MG63 (cell line): ENCODE measurements at regions not wholly inside any gene's neighbourhood (a gene's known extent, or its start where the extent isn't known, plus 50 kb on each side); places are given as distances from the start of the nearest gene placed in this dataset.
"Not testable (repeated sequence)": the region's sequence is repeated elsewhere in the genome, so short reads cannot be mapped to it uniquely, and the experiment has no call there.

Experiments used
- DNase-seq: peaks from one replicate; pipeline ENCODE4 v3.0.0-alpha.2; 2020
- H3K27me3 ChIP-seq: fragments of 250-450 bp; sonication (Bioruptor Pico); 2 replicates; pipeline ENCODE4 v1.5.1; 2020; ENCODE audit warnings: mild to moderate bottlenecking, moderate library complexity
- H3K36me3 ChIP-seq: fragments of 250-450 bp; sonication (Bioruptor Pico); 2 replicates; pipeline ENCODE4 v1.5.1; 2020; ENCODE audit warnings: mild to moderate bottlenecking, moderate library complexity
- H3K4me3 ChIP-seq: fragments of 250-450 bp; sonication (Bioruptor Pico); 2 replicates; pipeline ENCODE4 v1.5.1; 2020; ENCODE audit warnings: mild to moderate bottlenecking, moderate library complexity
- H3K9me3 ChIP-seq: fragments of 250-450 bp; sonication (Bioruptor Pico); 2 replicates; pipeline ENCODE4 v1.5.1; 2020; ENCODE audit warnings: mild to moderate bottlenecking, moderate library complexity

DNA sequence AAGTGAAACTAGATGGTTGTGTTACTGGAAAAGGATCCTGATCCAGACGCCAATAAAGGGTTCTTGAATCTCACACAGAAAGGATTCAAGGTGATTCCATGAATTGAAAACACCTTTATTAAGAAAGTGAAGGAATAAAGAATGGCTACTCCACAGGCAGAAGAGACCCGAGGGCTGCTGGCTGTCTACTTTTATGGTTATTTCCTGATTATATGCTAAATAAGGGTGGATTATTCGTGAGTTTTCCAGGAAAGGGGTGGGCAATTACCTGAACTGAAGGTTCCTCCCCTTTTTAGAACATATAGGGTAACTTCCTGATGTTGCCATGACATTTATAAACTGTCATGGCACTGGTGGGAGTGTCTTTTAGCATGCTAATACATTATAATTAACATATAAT lies 50.9 kb upstream of the WARS2 start:
- no peaks in the 10 kb centered on the region; the same call in 1 of the 2 replicates for H3K36me3 ChIP-seq
- H3K4me3 ChIP-seq, result no peak overlapping the region
- DNase-seq, result no peak
- peaks cover 6% of the 10 kb centered on the region; the same call in 1 of the 2 replicates for H3K9me3 ChIP-seq
- H3K27me3 ChIP-seq, result no peaks in the 10 kb centered on the region

DNA sequence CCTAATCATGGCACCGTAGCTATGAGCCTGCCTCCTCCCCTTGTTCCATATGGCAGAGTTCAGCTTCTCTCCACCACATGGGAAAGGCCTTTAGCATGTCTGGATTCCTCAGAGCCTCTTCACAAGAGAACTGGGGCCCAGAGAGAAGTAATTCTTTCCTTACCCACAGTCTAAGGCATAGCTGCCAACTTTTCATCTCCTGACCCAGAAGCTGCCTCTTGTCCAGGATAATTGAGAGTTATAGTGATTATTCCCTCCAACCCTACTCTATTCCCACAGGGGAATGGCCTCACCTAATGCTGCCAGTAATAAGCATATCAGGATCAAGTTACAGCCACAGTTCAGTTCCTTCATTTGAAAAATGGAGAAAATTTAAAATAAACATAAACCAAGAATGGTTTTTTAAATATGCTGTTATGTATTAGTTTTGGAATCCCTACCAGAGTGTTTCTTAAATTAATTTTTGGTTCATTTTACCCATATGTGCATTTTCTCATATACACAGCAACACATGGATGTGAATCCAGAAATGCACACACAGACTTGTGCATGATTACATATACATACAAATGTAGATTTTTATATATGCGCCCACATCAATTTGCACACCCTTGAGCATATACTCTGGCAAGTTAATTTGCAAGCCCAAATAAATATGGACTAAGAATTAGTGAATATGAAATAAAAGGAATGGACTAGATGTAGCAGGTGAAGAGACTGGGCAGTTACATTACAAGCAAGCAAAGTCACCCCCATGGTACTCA lies 63.9 kb upstream of the WARS2 start:
- H3K9me3 ChIP-seq, result peaks cover 2% of the 10 kb centered on the region; the same call in 1 of the 2 replicates
- H3K27me3 ChIP-seq, result no peaks in the 10 kb centered on the region
- H3K4me3 ChIP-seq, result no peak overlapping the region
- no peak for DNase-seq
- no peaks in the 10 kb centered on the region; the same call in 1 of the 2 replicates for H3K36me3 ChIP-seq

DNA sequence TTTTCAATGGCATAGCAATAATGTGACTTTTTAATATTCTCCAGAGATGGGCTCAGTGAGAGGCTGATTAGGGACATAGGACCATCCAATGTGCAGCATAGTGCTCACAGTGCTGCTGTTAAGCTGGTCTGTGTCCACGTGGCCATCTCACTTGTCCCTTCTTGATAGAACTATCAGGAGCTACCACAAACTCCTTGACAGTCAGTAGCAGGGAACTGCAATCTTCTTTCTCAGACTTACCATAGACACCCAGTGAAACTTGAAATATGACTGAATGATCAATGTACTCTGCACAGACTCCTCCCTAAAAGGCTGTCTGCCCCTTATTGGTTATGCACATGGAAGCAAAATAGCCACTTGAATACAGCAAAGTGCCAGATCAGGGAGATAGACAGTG lies 64.5 kb upstream of the WARS2 start:
- H3K36me3 ChIP-seq, result no peaks in the 10 kb centered on the region; the same call in 1 of the 2 replicates
- H3K27me3 ChIP-seq, result no peaks in the 10 kb centered on the region
- H3K4me3 ChIP-seq, result no peak overlapping the region
- no peak for DNase-seq
- H3K9me3 ChIP-seq, result peaks cover 2% of the 10 kb centered on the region; the same call in 1 of the 2 replicates

DNA sequence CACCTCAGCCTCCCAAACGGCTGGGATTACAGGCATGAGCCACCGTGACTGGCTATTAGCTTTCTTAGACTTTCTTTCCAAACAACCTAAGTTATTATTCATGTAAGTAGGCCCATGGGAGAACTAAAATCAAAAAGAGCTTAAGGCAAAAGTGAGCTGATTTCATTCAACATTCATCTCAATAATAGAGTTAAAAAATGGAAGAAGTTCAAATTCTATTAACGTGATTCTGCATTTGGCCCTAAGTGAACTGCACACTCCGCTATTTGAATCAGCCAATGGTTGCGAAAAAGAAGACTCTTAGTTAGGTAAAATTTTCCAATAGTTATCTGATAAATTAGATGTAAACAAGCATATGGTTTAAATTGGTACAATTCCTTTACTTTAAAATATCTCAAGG lies 68.6 kb upstream of the WARS2 start:
- no peak overlapping the region for H3K4me3 ChIP-seq
- H3K36me3 ChIP-seq, result no peaks in the 10 kb centered on the region
- no peaks in the 10 kb centered on the region for H3K27me3 ChIP-seq
- H3K9me3 ChIP-seq, result no peaks in the 10 kb centered on the region
- no peak for DNase-seq

DNA sequence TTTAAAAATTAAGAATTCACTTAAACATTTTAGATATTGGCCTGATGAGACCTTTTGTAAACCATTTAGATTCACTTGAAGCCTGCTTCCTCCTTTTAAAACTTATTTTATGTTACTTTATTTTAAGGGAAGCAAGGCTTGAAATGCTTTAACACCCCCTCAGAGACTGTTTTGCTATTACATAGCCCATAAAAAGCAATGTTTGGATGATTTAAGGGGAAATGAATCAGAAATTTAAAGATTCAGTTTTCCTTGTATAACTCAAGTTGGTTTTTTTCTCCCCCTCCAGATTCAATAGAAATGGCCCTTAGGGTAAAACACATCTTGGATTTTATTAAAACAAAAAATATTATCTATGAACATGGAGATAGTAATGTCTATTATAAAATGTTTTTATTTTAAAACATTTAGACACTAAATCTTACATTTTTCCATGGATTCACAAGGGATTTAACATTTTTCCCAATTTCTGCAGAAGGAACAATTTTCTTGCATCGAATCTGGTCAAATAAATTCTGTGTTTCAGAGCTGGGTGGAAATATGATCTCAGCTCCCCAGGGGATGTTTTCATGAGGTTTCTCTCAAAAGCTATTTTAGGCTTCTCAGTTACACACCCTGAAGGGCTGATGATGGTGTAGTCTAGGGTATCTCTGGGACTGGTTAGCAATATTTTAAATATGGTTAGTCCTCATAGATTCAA lies 69.3 kb upstream of the WARS2 start:
- Histone ChIP-seq H3K36me3 (no peaks in the 10 kb centered on the region), H3K27me3 (no peaks in the 10 kb centered on the region), H3K9me3 (no peaks in the 10 kb centered on the region), H3K4me3 (no peak overlapping the region)
- DNase-seq, result no peak

DNA sequence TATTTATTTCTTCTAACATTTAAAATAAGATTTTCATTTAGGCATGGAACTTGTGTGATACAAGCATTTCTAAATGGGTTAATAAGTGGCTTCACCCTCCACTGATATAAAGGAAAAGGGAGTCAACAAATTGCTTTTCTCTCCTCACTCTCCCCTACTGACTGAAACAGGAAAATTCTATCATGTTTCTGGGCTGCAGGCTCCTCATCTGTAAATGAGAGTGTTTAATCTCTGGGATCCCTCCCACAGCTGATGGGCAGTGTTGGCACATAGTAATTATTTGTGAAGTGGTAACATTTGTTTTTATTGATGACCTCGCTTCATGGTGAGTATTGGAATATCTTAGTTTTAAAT lies 69.8 kb upstream of the WARS2 start:
- DNase-seq, result no peak
- Histone ChIP-seq H3K9me3 (no peaks in the 10 kb centered on the region), H3K36me3 (no peaks in the 10 kb centered on the region), H3K27me3 (no peaks in the 10 kb centered on the region), H3K4me3 (no peak overlapping the region)

DNA sequence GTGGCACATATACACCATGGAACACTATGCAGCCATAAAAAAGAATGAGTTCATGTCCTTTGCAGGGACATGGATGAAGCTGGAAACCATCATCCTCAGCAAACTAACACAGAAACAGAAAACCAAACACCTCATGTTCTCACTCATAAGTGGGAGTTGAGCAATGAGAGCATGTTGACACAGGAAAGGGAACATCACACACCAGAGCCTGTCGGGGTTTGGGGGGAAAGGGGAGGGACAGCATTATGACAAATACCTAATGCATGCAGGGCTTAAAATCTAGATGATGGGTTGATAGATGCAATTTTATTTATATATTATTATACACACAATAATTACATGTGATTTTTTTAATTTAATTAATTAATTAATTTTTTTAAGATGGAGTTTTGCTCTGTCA lies 72.8 kb upstream of the WARS2 start:
- H3K36me3 ChIP-seq, H3K4me3 ChIP-seq, H3K9me3 ChIP-seq, DNase-seq, H3K27me3 ChIP-seq: not testable (repeated sequence)

DNA sequence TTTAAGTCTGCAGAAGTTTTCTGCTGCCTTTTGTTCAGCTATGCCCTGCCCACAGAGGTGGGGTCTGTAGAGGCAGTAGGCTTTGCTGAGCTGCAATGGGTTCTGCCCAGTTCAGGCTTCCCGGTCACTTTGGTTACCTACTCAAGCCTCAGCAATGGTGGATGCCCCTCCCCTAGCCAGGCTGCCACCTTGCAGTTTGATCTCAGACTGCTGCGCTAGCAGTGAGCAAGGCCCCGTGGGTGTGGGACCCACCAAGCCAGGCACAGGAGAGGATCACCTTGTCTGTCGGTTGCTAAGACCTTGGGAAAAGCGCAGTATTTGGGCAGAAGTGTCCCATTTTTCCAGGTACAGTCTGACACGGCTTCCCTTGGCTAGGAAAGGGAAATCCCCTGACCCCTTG lies 74.5 kb upstream of the WARS2 start:
- not testable (repeated sequence) for H3K27me3 ChIP-seq, DNase-seq, H3K36me3 ChIP-seq, H3K4me3 ChIP-seq, H3K9me3 ChIP-seq

DNA sequence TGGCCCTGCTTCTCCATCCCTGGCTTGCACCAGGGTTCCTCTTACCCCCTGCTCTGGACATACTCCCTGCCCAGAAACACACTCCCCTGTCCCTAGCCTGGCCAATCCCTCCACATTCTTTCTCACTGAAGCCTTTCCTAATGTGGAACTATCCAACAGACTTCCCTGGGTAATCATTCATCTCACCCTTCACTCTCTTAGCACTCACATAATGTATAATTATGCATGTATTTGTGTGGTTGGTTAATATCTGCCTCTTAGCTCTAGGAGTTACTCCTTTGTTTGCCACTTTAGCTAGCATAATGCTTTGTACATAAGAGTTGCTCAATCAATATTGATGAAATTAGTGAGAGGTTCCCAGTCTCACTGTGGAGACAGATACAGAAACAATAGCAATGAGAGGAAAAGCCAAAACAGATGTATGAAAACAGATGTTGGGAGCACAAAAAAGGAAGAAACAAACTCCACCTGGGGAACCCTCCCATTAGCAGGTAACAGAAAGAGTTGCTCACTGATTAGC lies 76.9 kb upstream of the WARS2 start:
- no peak for DNase-seq
- Histone ChIP-seq H3K4me3 (no peak overlapping the region), H3K9me3 (no peaks in the 10 kb centered on the region), H3K36me3 (no peaks in the 10 kb centered on the region), H3K27me3 (no peaks in the 10 kb centered on the region)

DNA sequence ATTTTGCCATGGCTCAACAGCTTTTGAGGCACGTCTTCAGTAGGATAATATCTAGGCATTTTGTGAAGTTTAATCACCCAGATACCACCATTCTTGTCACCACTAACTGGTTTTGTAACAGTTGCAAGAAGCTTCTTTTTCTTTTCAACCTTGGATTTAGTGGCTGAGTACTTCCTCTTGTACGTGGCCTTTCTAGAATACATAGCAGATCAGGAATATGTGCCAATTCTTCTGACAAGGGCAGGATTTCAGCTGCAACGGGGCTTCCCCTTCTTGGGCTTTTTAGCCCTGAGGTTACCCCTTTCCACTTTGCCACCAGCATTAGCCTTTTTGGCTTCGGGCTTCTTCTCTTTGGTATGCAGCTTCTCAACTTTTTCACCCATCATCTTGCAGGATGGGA lies 79.3 kb upstream of the WARS2 start:
- Histone ChIP-seq H3K36me3 (no peaks in the 10 kb centered on the region), H3K4me3 (no peak overlapping the region), H3K9me3 (no peaks in the 10 kb centered on the region), H3K27me3 (no peaks in the 10 kb centered on the region)
- no peak for DNase-seq

DNA sequence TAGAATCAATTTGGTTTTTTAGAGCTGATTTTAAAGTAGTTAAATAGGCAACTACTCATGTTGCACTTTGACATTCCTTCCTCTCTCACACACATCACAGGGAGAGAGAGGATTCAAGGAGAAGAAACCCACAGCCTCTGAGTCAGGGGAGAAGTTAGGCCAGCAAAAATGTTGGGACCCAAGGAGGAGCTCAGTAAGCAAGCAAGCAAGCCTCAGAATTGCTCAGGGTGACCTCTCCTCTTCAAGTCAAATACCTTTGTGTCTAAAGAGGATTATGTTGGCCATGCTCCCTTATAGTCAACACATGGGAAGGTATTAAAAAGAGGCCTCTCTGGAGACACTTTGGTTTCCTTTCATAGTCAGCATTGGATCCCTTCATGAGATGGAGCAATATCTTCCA lies 80.5 kb upstream of the WARS2 start:
- DNase-seq, result no peak

DNA sequence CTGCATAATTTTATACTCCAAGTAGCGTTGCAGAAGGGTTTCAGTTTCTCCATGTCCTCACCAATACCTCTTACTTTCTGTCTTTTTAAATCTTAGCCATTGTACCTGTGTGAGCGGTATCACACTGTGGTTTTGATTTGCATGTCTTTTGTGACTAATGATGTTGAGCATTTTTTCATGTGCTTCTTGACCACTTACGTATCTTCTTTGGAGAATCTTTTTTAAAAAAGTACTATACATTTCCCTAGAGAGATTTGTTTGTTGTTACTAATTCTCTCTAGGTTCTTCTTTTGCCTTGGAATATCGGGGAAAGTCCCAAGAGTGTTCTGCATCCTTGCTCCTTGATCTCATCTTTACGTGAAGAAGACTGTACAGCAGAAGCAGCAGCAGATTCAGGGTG lies 81.8 kb upstream of the WARS2 start:
- H3K36me3 ChIP-seq, result no peaks in the 10 kb centered on the region
- no peaks in the 10 kb centered on the region for H3K9me3 ChIP-seq
- no peak for DNase-seq
- no peaks in the 10 kb centered on the region for H3K27me3 ChIP-seq
- H3K4me3 ChIP-seq, result no peak overlapping the region

More for the DNA sequence above, 80.5 kb upstream of the WARS2 start:
- Histone ChIP-seq H3K9me3 (no peaks in the 10 kb centered on the region), H3K27me3 (no peaks in the 10 kb centered on the region), H3K4me3 (no peak overlapping the region), H3K36me3 (no peaks in the 10 kb centered on the region)

DNA sequence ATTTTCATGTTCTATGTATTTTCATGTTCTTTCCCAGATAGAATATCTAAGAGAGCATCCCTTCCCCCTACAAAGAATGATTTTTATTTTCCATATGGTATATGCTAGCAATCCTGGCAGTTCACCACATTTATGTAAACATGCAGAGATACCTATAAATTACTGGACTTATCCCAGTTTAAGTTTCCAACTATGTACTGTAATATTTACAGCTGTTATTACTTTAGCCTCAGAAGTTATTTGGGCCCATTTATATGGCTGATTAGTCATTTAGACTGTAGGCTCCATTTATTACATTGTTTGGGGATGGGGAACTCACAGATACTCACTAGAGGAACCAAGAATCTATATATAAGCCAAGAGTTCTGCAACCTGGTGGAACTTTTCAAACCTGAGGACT lies 84.8 kb upstream of the WARS2 start:
- H3K27me3 ChIP-seq, result no peaks in the 10 kb centered on the region

DNA sequence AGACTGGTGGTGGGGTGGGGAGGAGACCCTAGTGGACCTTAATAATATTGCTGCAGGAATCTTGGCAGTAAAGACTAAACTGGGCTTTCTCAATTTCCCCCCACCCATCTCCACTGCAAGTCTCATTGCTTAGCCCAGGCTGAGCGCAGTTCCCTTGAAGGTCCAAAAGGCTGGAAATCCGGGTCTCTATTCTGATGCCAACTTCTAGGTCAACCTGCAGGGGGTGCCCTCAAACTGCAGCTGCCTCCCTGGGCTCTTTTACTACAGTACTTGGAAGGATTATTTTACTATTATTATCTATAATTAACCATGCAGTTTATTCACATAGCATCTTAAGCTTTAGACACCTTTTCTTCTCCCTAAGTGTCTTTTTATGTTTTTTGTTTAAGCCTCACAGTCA lies 85.4 kb upstream of the WARS2 start:
- Histone ChIP-seq H3K9me3 (no peaks in the 10 kb centered on the region), H3K4me3 (no peak overlapping the region), H3K27me3 (no peaks in the 10 kb centered on the region), H3K36me3 (no peaks in the 10 kb centered on the region)
- no peak for DNase-seq

More for the DNA sequence above, 84.8 kb upstream of the WARS2 start:
- Histone ChIP-seq H3K9me3 (no peaks in the 10 kb centered on the region), H3K4me3 (no peak overlapping the region), H3K36me3 (no peaks in the 10 kb centered on the region)
- DNase-seq, result no peak

DNA sequence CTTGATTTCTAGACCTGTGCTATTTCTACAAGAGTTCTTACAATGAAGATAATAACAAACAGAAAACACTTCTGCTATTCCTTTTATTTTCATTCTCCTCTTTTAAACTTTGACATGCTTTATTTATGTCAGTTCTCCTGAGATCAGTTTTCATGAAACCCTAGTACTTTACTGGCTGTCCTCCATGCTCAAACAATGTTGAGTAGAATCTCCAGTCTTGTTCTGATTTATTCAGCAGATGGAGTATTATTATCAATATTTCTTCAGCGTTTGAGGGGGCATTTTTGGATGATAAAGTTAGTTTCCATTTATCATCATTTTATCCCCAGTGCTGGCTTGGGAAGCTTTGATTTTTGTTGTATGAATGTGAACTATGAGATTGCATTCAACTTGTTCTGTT lies 85.9 kb upstream of the WARS2 start:
- no peak overlapping the region for H3K4me3 ChIP-seq
- no peaks in the 10 kb centered on the region for H3K36me3 ChIP-seq
- DNase-seq, result no peak
- H3K27me3 ChIP-seq, result no peaks in the 10 kb centered on the region
- no peaks in the 10 kb centered on the region for H3K9me3 ChIP-seq

DNA sequence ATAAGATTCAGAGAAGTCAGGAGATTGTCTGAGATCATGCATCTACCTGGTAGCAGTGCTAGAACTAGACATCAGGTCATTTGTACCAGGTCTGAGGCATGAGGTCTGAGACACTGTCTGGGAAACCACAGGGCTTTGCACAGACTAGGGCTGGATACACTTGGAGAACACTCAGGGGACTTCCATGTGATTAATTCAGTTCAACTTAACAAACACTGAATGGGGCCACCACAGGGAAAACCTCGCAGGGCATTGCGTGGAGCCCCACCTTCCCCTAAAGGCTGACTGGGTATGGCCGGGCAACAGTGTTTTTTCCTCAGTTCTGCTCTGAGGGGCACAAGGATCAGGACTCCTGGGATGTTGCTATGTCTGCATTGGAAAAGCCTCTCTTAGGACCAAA lies 86.5 kb upstream of the WARS2 start:
- H3K36me3 ChIP-seq, result no peaks in the 10 kb centered on the region
- H3K27me3 ChIP-seq, result no peaks in the 10 kb centered on the region
- H3K4me3 ChIP-seq, result no peak overlapping the region
- no peak for DNase-seq
- H3K9me3 ChIP-seq, result no peaks in the 10 kb centered on the region

DNA sequence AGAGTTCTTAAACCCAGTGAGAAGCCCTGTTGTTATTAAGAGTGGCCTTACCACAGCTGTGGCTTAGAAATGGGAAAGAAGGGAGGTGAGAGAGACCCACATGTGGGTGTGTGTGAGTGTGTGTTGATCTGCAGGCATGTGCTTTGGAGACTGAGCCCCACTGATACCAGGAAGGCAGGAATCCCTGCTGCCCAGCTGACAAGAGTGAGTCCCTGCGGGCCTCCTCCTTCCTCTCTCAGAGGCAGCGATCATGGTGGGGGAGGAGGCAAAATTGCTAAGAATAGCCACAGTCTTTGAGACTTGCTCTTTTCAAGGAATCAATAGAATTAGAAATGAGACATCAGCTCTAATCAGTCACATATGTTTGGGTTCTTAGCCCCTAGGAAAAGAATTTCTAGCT lies 87.0 kb upstream of the WARS2 start:
- Histone ChIP-seq H3K4me3 (no peak overlapping the region), H3K27me3 (no peaks in the 10 kb centered on the region), H3K36me3 (no peaks in the 10 kb centered on the region), H3K9me3 (no peaks in the 10 kb centered on the region)
- DNase-seq, result no peak
